B cell (primary cell): ENCODE measurements at regions not wholly inside any gene's neighbourhood (a gene's known extent, or its start where the extent isn't known, plus 50 kb on each side); places are given as distances from the start of the nearest gene placed in this dataset.

Experiments used
- ATAC-seq: fragments of 200-7000 bp; cut with Tn5 transposase; one replicate; pipeline ENCODE4 v1.10.0; 2021; ENCODE audit warnings: low read depth, mild to moderate bottlenecking, moderate number of reproducible peaks, moderate library complexity
- CTCF ChIA-PET: fragments of 350-600 bp; sonication (Branson Sonifier 250); formaldehyde crosslinking; loops from one replicate; lab custom pipeline; 2021; ENCODE audit warnings: antibody characterized with exemption, inconsistent platforms; lab: Charles Lee
- POLR2A ChIA-PET: fragments of 350-600 bp; sonication (Branson Sonifier 250); formaldehyde crosslinking; loops from one replicate; lab custom pipeline; 2021; ENCODE audit warnings: antibody characterized with exemption; lab: Charles Lee
- DNase-seq: peaks from one replicate; pipeline ENCODE4 v3.0.0; 2013
- H2AFZ ChIP-seq: 2 replicates; pipeline ENCODE4 v1.6.1; 2012; ENCODE audit warnings: mild to moderate bottlenecking, low read depth, low read length; ENCODE audit not compliant: insufficient read depth, poor library complexity, severe bottlenecking
- H3K27ac ChIP-seq, 2 donors: 1 replicate in 1 of 2; 2 replicates in 1 of 2; pipeline ENCODE4 v1.5.1; 2012 to 2013; ENCODE audit warnings: low read length in 2 of 2, mild to moderate bottlenecking in 2 of 2, moderate library complexity in 1 of 2
- H3K27me3 ChIP-seq, 4 experiments: fragments of 200-600 bp in 1 of 4; sonication (generic) in 1 of 4; replicated peaks in 1 of 4; 1 replicate in 2 of 4; 2 replicates in 2 of 4; pipeline versions ENCODE4 v1.6.1 to v1.7.0; 2013 to 2016; ENCODE audit warnings: low read length in 3 of 4, mild to moderate bottlenecking in 2 of 4, mixed read lengths in 1 of 4, moderate library complexity in 1 of 4; ENCODE audit not compliant: insufficient read depth in 4 of 4, control insufficient read depth in 3 of 4; ENCODE audit errors: control extremely low read depth in 1 of 4
- H3K36me3 ChIP-seq, 2 experiments: replicated peaks in 1 of 2; 1 replicate in 1 of 2; 2 replicates in 1 of 2; pipeline versions ENCODE4 v1.6.1 to v1.7.1; 2013; ENCODE audit warnings: low read length in 1 of 2; ENCODE audit not compliant: insufficient read depth in 2 of 2, control insufficient read depth in 1 of 2; ENCODE audit errors: control extremely low read depth in 1 of 2, extremely low read depth in 1 of 2
- H3K4me1 ChIP-seq, 2 donors: fragments of 200-600 bp in 1 of 2; sonication (generic) in 1 of 2; 1 replicate in 1 of 2; 2 replicates in 1 of 2; pipeline versions ENCODE4 v1.5.1 to v1.6.1; 2013 to 2017; ENCODE audit warnings: low read length in 2 of 2; ENCODE audit not compliant: control insufficient read depth in 2 of 2, insufficient read depth in 2 of 2
- H3K4me2 ChIP-seq: replicated peaks from 2 replicates; pipeline ENCODE3; 2012; ENCODE audit warnings: mild to moderate bottlenecking, low read depth, low read length; ENCODE audit not compliant: poor library complexity, severe bottlenecking
- H3K4me3 ChIP-seq, 5 experiments: fragments of 200-600 bp in 1 of 5; sonication (generic) in 1 of 5; 1 replicate in 3 of 5; 2 replicates in 2 of 5; pipeline versions ENCODE4 v1.5.1 to v1.7.0; 2011 to 2016; ENCODE audit warnings: low read length in 4 of 5, mild to moderate bottlenecking in 4 of 5, low read depth in 2 of 5, control low read depth in 1 of 5, moderate library complexity in 1 of 5; ENCODE audit not compliant: insufficient read depth in 1 of 5; ENCODE audit errors: control extremely low read depth in 1 of 5, extremely low read depth in 1 of 5
- H3K79me2 ChIP-seq: fragments of 200-600 bp; sonication (generic); one replicate; pipeline ENCODE4 v1.6.0; 2016; ENCODE audit warnings: low read length; ENCODE audit not compliant: control insufficient read depth, insufficient read depth
- H3K9ac ChIP-seq: fragments of 200-600 bp; sonication (generic); 2 replicates; pipeline ENCODE4 v1.6.1; 2017; ENCODE audit warnings: mild to moderate bottlenecking, low read length, moderate library complexity
- H3K9me3 ChIP-seq, 3 donors: one replicate each; pipeline versions ENCODE4 v1.6.1 to v1.7.1; 2013; ENCODE audit warnings: low read length in 2 of 3; ENCODE audit not compliant: control insufficient read depth in 2 of 3, insufficient read depth in 1 of 3; ENCODE audit errors: control extremely low read depth in 1 of 3
- H4K20me1 ChIP-seq: 2 replicates; pipeline ENCODE4 v1.6.0; 2012; ENCODE audit warnings: mild to moderate bottlenecking, low read length; ENCODE audit not compliant: insufficient read depth, control insufficient read depth, poor library complexity, severe bottlenecking
- H3K27ac Mint-ChIP-seq: one replicate; pipeline ENCODE4 v1.8.0; 2021; ENCODE audit warnings: mixed read lengths
- H3K27me3 Mint-ChIP-seq: one replicate; pipeline ENCODE4 v1.8.0; 2021; ENCODE audit warnings: mixed read lengths
- H3K4me1 Mint-ChIP-seq: one replicate; pipeline ENCODE4 v1.8.0; 2021; ENCODE audit warnings: mixed read lengths
- H3K4me3 Mint-ChIP-seq: one replicate; pipeline ENCODE4 v1.8.0; 2021; ENCODE audit warnings: mixed read lengths
- H3K9me3 Mint-ChIP-seq: one replicate; pipeline ENCODE4 v1.8.0; 2022; ENCODE audit warnings: mixed read lengths; ENCODE audit not compliant: insufficient read depth
- EZH2 ChIP-seq: IDR thresholded peaks from 2 replicates; pipeline ENCODE4 v1.6.1; 2012; ENCODE audit warnings: borderline replicate concordance, low read depth, mild to moderate bottlenecking, moderate library complexity, low read length; ENCODE audit not compliant: insufficient read depth, poor library complexity, severe bottlenecking
- WGBS: methylation state at CpG from one replicate; pipeline ENCODE4 v1.1.5; 2013; ENCODE audit warnings: missing lambda C conversion rate; ENCODE audit not compliant: insufficient coverage; 5-methylcytosine and 5-hydroxymethylcytosine counted together
- intact Hi-C: fragments of 100-400 bp; cut with micrococcal nuclease; formaldehyde crosslinking; loops from one replicate; pipeline ENCODE4 v1.10.0; 2022
- TF ChIP-seq, protein P1 (sequence below): fragments of 200-600 bp; IDR thresholded peaks from one replicate; pipeline ENCODE4 v1.8.0; 2022; ENCODE audit warnings: antibody characterized with exemption, mild to moderate bottlenecking

DNA sequence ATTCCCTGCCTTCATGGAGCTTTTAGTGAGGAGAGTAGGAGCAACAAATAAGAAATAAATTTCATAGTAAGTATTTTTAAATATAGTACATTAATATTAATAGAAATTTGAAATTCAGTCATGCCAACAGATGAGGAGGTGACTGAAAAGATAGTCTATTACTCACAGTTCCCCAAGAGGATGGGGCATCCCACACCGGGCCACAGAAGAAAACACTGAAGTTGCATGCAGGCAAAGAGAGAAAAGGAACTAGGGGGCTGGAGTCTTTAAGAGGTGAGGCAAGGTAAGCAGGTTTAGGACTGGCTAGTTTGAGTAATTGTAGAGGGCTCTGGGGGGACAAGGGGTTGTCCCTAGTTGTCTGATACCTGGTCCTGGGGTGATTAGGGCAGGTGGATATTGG, 120.1 kb upstream of the UMPS start:
- H3K4me3 ChIP-seq, result no peak overlapping the region
- no peak for ATAC-seq
- TF ChIP-seq, protein P1, sequence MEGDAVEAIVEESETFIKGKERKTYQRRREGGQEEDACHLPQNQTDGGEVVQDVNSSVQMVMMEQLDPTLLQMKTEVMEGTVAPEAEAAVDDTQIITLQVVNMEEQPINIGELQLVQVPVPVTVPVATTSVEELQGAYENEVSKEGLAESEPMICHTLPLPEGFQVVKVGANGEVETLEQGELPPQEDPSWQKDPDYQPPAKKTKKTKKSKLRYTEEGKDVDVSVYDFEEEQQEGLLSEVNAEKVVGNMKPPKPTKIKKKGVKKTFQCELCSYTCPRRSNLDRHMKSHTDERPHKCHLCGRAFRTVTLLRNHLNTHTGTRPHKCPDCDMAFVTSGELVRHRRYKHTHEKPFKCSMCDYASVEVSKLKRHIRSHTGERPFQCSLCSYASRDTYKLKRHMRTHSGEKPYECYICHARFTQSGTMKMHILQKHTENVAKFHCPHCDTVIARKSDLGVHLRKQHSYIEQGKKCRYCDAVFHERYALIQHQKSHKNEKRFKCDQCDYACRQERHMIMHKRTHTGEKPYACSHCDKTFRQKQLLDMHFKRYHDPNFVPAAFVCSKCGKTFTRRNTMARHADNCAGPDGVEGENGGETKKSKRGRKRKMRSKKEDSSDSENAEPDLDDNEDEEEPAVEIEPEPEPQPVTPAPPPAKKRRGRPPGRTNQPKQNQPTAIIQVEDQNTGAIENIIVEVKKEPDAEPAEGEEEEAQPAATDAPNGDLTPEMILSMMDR, result no peak
- TF ChIP-seq EZH2, result no peak
- H3K9me3 ChIP-seq, result no peaks in the 10 kb centered on the region
- no peaks in the 10 kb centered on the region for H3K4me1 ChIP-seq
- no peak overlapping the region for H2AFZ ChIP-seq
- ChIA-PET CTCF (no interaction called here), POLR2A (no interaction called here)
- no peaks in the 10 kb centered on the region for H3K27me3 Mint-ChIP-seq
- no peak overlapping the region for H3K9ac ChIP-seq
- H3K9me3 Mint-ChIP-seq, result no peaks in the 10 kb centered on the region
- no peak overlapping the region for H3K27ac ChIP-seq
- intact Hi-C loops, result no loop called here
- H3K36me3 ChIP-seq, result no peaks in the 10 kb centered on the region
- H4K20me1 ChIP-seq, result no peaks in the 10 kb centered on the region
- no peaks in the 10 kb centered on the region for H3K4me1 Mint-ChIP-seq
- H3K79me2 ChIP-seq, result no peaks in the 10 kb centered on the region
- DNase-seq, result no peak
- WGBS, result no CpG with 5 or more reads among the region's 1 CpG
- no peak overlapping the region for H3K4me2 ChIP-seq
- H3K27ac Mint-ChIP-seq, result no peak overlapping the region
- H3K27me3 ChIP-seq, result no peaks in the 10 kb centered on the region
- H3K4me3 Mint-ChIP-seq, result no peak overlapping the region

DNA sequence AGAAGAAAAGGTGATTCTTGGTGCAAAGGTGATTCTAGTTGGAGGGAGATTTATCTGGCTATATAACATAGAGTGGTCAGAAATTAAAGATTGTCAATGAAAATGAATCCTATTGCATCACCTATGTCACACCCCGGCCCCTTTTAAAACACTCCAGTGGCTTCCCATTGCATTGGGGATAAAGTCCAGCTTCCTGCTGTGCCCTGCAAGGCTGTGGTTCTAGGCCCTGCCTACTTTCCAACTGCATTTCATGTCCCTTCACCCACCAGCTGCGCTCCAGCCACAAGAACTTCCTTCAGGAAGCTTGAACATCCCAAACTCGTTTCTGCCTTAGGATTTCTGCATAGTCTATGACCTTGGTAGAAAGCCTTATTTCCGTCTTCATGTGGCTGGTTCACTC, 118.7 kb upstream of the UMPS start:
- Histone ChIP-seq H4K20me1 (no peaks in the 10 kb centered on the region), H3K4me3 (no peak overlapping the region), H3K4me1 (peaks cover 0 to 5% of the 10 kb centered on the region in 2 donors), H3K9me3 (no peaks in the 10 kb centered on the region), H3K27ac (no peak overlapping the region), H3K36me3 (no peaks in the 10 kb centered on the region), H2AFZ (no peak overlapping the region), H3K27me3 (no peaks in the 10 kb centered on the region), H3K4me2 (no peak overlapping the region), H3K9ac (no peak overlapping the region), H3K79me2 (no peaks in the 10 kb centered on the region)
- WGBS, result 50% methylated on average over 4 of the region's 4 CpGs
- intact Hi-C loops, result no loop called here
- H3K4me1 Mint-ChIP-seq, result peaks cover 2% of the 10 kb centered on the region
- TF ChIP-seq, protein P1, result no peak
- no peak for TF ChIP-seq EZH2
- ChIA-PET POLR2A (no interaction called here), CTCF (no interaction called here)
- no peaks in the 10 kb centered on the region for H3K27me3 Mint-ChIP-seq
- no peak for ATAC-seq
- H3K4me3 Mint-ChIP-seq, result no peak overlapping the region
- H3K9me3 Mint-ChIP-seq, result no peaks in the 10 kb centered on the region
- DNase-seq, result no peak
- no peak overlapping the region for H3K27ac Mint-ChIP-seq
